RWPE2 (cell line): ENCODE measurements at regions not wholly inside any gene's neighbourhood (a gene's known extent, or its start where the extent isn't known, plus 50 kb on each side); places are given as distances from the start of the nearest gene placed in this dataset.

Source experiments
- ATAC-seq: fragments of 200-7000 bp; cut with Tn5 transposase; 3 replicates; pipeline ENCODE4 v1.9.1; 2021; ENCODE audit warnings: low read depth
- DNase-seq: peaks from one replicate; pipeline ENCODE4 v3.0.0-alpha.2; 2020; ENCODE audit warnings: low spot score
- H3K27ac ChIP-seq: fragments of 450-650 bp; 2 replicates; pipeline ENCODE4 v1.5.1; 2017; ENCODE audit warnings: mild to moderate bottlenecking; ENCODE audit not compliant: poor library complexity, severe bottlenecking
- H3K27me3 ChIP-seq: fragments of 250-450 bp; sonication (Bioruptor Pico); 2 replicates; pipeline ENCODE4 v1.5.1; 2021; ENCODE audit warnings: mild to moderate bottlenecking, moderate library complexity; ENCODE audit not compliant: insufficient read depth, poor library complexity, severe bottlenecking
- H3K36me3 ChIP-seq: fragments of 250-450 bp; sonication (Bioruptor Pico); 2 replicates; pipeline ENCODE4 v1.5.1; 2020; ENCODE audit warnings: low read depth, mild to moderate bottlenecking, moderate library complexity
- H3K4me1 ChIP-seq: fragments of 250-450 bp; sonication (Bioruptor Pico); 2 replicates; pipeline ENCODE4 v1.5.1; 2021; ENCODE audit warnings: mild to moderate bottlenecking, moderate library complexity; ENCODE audit not compliant: insufficient read depth, poor library complexity, severe bottlenecking
- H3K4me3 ChIP-seq: fragments of 250-450 bp; sonication (Bioruptor Pico); 2 replicates; pipeline ENCODE4 v1.5.1; 2021; ENCODE audit warnings: mild to moderate bottlenecking, moderate library complexity; ENCODE audit not compliant: severe bottlenecking
- H3K9me3 ChIP-seq: fragments of 250-450 bp; sonication (Bioruptor Pico); 2 replicates; pipeline ENCODE4 v1.5.1; 2021; ENCODE audit warnings: mild to moderate bottlenecking, moderate library complexity; ENCODE audit not compliant: severe bottlenecking
- CTCF ChIP-seq: fragments of 450-650 bp; IDR thresholded peaks from one replicate; pipeline ENCODE4 v1.5.1; 2017; ENCODE audit warnings: mild to moderate bottlenecking, moderate library complexity; ENCODE audit not compliant: poor library complexity, severe bottlenecking

DNA sequence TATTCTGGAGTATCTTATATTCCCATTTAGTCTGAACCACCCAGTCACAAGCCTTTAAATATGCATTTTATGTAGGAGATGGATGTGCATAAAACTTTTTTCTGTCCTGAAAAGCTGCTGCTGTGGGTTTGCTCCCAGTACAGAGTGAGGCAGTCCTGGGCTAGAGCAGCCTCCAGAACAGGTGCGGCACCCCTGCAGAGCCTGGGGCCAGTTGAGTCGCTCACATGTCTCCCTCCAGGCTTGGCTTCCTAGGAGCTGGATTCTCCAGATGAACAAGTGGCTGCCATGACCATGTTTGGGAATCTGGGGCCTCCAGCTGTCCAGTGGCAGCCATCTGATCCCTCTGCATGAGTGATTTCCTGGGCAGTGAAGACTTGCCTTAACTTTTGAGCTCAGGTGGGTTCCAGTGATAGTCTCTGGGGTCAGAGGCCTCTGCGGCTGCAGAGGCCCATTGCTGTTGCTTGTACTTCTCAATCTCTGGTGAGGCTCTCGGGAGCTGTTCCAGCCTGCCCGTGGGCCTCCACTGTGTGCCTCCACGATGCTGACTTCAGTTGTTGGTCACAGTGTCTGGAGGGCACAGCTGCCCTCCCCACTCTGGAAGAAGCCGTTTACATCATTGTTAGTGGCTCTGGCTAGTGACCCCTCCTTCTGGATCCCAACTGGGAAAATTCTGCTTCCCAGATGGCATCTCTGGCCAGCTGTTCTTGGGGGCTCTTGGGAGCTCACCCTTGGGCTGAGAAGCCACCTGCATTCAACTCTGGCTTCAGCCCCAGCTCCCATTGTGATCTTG lies 120.4 kb downstream of the EMX2 start:
- H3K4me3 ChIP-seq, result no peak overlapping the region
- H3K36me3 ChIP-seq, result no peaks in the 10 kb centered on the region
- no peaks in the 10 kb centered on the region for H3K9me3 ChIP-seq
- no peaks in the 10 kb centered on the region for H3K27me3 ChIP-seq
- no peak for TF ChIP-seq CTCF
- ATAC-seq (no peak), DNase-seq (no peak)
- no peak overlapping the region for H3K27ac ChIP-seq
- H3K4me1 ChIP-seq, result no peaks in the 10 kb centered on the region

GRCh38 chr10:117663750-117664149 lies 121.2 kb downstream of the EMX2 start:
- Histone ChIP-seq H3K27ac (no peak overlapping the region), H3K4me1 (no peaks in the 10 kb centered on the region), H3K36me3 (no peaks in the 10 kb centered on the region), H3K4me3 (no peak overlapping the region), H3K9me3 (no peaks in the 10 kb centered on the region), H3K27me3 (no peaks in the 10 kb centered on the region)
- peak; percentile 81 for ATAC-seq
- no peak for TF ChIP-seq CTCF
- no peak for DNase-seq

DNA sequence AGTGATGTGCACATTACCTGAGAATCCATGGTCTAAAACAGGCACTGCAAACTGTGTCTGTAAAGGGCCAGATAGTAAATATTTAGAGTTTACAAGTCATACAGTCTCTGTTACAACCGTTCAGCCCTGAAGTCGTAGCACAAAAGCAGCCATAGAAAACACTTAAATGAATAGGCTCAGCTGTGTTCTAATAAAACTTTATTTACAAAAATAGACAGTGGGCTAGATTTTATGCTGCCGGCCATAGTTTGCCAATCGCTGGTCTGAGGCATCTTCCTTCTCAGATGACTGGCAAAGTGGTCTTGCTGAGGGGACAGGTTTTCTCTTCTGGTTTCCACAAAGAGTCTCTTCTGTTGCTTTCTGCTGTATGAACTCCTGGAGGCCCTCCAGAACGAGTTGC lies 121.7 kb downstream of the EMX2 start:
- Histone ChIP-seq H3K27me3 (no peaks in the 10 kb centered on the region), H3K4me3 (no peak overlapping the region), H3K4me1 (no peaks in the 10 kb centered on the region), H3K36me3 (no peaks in the 10 kb centered on the region), H3K27ac (no peak overlapping the region), H3K9me3 (no peaks in the 10 kb centered on the region)
- no peak for TF ChIP-seq CTCF
- ATAC-seq (no peak), DNase-seq (no peak)

DNA sequence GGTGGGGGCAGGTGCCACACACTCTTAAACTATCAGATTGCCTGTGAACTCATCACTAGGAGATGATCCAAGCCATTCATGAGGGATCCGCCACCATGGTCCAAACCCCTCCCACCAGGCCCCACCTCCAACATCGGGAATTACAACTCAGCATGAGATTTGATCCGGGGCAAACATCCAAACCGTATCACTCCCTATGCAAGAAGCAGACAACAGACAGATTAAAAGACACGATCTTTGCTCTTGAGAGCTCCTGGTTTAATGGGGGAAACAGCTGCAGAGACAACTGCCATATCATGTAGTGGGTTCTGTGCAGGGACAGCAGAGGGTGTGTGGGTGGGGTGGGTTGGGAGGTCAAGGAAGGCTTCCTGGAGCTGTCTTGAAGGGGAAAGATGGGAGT lies 123.6 kb downstream of the EMX2 start:
- no peak for TF ChIP-seq CTCF
- Histone ChIP-seq H3K4me3 (no peak overlapping the region), H3K9me3 (no peaks in the 10 kb centered on the region), H3K27me3 (no peaks in the 10 kb centered on the region), H3K27ac (no peak overlapping the region), H3K36me3 (no peaks in the 10 kb centered on the region), H3K4me1 (no peaks in the 10 kb centered on the region)
- ATAC-seq (no peak), DNase-seq (no peak)

DNA sequence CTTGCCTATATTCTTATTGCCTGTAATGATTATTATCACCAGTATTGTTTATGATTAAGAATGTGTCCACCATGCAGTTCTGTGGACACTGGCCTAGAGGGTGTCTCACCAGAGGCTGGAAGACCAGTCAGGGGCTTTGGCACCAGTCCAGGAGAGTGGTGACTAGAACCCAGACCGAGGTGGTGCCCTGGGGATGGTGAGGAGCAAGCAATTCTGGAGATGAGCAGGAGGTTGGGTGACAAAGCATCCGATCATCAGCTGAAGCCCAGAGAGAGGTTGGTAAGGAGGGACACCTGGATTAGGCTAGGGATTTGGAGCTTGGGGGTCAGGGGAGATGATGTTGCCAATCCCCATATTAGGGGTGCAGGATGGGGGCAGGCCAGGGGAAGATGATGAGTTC lies 124.4 kb downstream of the EMX2 start:
- no peak for DNase-seq
- H3K36me3 ChIP-seq, result no peaks in the 10 kb centered on the region
- H3K4me1 ChIP-seq, result no peaks in the 10 kb centered on the region
- ATAC-seq, result no peak
- no peaks in the 10 kb centered on the region for H3K9me3 ChIP-seq
- no peaks in the 10 kb centered on the region for H3K27me3 ChIP-seq
- no peak for TF ChIP-seq CTCF
- no peak overlapping the region for H3K4me3 ChIP-seq
- H3K27ac ChIP-seq, result no peak overlapping the region
